ENCODE measurements at regions not wholly inside any gene's neighbourhood (a gene's known extent, or its start where the extent isn't known, plus 50 kb on each side); places are given as distances from the start of the nearest gene placed in this dataset.

GRCh38 chr6:137736048-137736818 is 130.8 kb upstream of the TNFAIP3 start:
- no peaks in the 10 kb centered on the region for H3K27me3 ChIP-seq
- H3K27ac ChIP-seq: no peak overlapping the region
- no peak for TF ChIP-seq CTCF (IDR thresholded peaks at IDR 0.05)
- H3K9me3 ChIP-seq: no peaks in the 10 kb centered on the region
- H3K4me1 ChIP-seq: peaks cover 0 to 18% of the 10 kb centered on the region in 2 donors
- no peak overlapping the region for H3K4me3 ChIP-seq (replicated peaks in 1 of 3)
- peak; percentile 22 to 25 for DNase-seq
- intact Hi-C loops (cut with DNase I): no loop called here
- WGBS, 2 donors: 77 to 87% methylated on average over 6 of the region's 6 CpGs
- no peaks in the 10 kb centered on the region for H3K36me3 ChIP-seq

- H3K27ac ChIP-seq: no peak overlapping the region
- H3K4me1 ChIP-seq: peaks cover 0 to 18% of the 10 kb centered on the region in 2 donors
- H3K27me3 ChIP-seq: no peaks in the 10 kb centered on the region
- 74 to 78% methylated on average over 4 of the region's 4 CpGs for WGBS, 2 donors
- H3K36me3 ChIP-seq: no peaks in the 10 kb centered on the region
- TF ChIP-seq POLR2A (IDR thresholded peaks at IDR 0.05): no peak
- TF ChIP-seq CTCF (IDR thresholded peaks at IDR 0.05): no peak
- no peak overlapping the region for H3K4me3 ChIP-seq (replicated peaks in 1 of 3)
- intact Hi-C loops (cut with DNase I): no loop called here
- no peaks in the 10 kb centered on the region for H3K9me3 ChIP-seq
- DNase-seq: no peak
Measured at GRCh38 chr6:137736911-137737310, 130.1 kb upstream of the TNFAIP3 start.

DNA sequence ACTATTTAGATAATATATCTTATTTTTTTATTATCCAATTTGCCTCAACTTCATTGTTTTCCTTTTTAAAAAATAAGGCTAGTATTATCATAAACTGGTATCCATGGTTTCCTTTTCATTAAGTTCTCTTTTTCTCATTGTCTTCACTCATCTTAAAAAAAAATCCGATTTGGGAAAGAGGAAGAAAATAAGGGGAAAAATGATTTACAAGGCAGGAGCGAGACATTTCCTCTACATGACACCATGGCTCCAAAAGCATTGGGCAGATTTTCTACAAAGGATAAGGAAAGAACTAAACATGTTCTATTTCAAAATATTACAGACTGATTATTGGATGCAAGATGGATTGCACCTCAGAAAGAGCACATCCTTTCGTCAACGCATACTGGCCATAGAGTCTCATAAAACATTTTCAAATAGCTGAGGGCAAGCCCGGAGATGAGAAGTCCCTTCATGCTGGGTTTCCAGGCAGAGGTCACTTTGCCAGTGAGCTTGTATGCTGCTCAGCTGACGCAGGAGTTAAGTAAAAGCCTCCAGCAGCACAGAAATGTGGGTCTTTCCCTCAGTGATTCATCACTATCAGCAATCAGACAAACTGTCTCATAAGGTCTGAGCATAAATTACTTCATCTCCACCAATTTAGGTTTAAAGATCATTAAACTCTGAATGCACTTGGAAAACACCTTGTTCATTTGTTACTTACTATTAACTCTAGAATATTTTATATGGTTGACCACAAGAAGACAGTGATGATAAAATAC is 129.0 kb upstream of the TNFAIP3 start:
- TF ChIP-seq POLR2A (IDR thresholded peaks at IDR 0.05) (no peak), CTCF (IDR thresholded peaks at IDR 0.05) (no peak)
- Histone ChIP-seq H3K9me3 (no peaks in the 10 kb centered on the region), H3K4me1 (peaks cover 0 to 12% of the 10 kb centered on the region in 2 donors), H3K36me3 (no peaks in the 10 kb centered on the region), H3K4me3 (replicated peaks in 1 of 3) (no peak overlapping the region), H3K27ac (no peak overlapping the region), H3K27me3 (no peaks in the 10 kb centered on the region)
- WGBS, 2 donors: 68 to 88% methylated on average over 6 of the region's 6 CpGs
- intact Hi-C loops (cut with DNase I): no loop called here
- DNase-seq: no peak

DNA sequence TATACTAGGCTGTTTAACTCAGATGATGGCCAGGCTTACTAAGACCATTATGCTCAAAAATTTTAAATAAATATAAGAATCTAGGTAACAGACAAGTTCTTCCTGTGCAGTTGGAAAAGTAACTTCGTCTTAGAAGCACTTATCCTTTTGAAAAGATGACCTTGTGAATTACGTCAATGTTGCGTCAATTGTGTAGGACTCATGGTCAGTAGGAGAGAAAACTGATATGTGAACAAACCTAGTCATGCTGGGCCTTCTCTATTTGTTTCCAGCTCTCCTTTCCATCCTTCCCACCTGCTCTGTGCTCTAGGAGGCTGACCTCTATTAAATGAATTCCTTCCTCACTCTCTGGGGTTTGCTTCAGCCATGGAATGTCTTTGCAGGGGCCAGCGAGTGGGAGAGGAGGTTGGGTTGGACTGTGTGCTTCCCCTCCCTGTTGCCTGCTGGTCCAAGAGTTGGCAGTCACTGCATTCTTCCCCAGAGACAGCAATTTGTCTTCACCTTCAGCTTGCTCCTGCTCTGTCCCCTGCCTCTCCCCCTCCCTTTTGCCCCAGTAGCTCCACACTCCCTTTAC is 128.0 kb upstream of the TNFAIP3 start:
- WGBS, 2 donors: 94 to 96% methylated on average over 4 of the region's 4 CpGs
- H3K27me3 ChIP-seq: no peaks in the 10 kb centered on the region
- no peak for DNase-seq
- no peaks in the 10 kb centered on the region for H3K9me3 ChIP-seq
- intact Hi-C loops (cut with DNase I): no loop called here
- TF ChIP-seq CTCF (IDR thresholded peaks at IDR 0.05) (no peak), POLR2A (IDR thresholded peaks at IDR 0.05) (no peak)
- H3K36me3 ChIP-seq: no peaks in the 10 kb centered on the region
- H3K4me1 ChIP-seq: peaks cover 0 to 12% of the 10 kb centered on the region in 2 donors
- no peak overlapping the region for H3K27ac ChIP-seq
- no peak overlapping the region for H3K4me3 ChIP-seq (replicated peaks in 1 of 3)

DNA sequence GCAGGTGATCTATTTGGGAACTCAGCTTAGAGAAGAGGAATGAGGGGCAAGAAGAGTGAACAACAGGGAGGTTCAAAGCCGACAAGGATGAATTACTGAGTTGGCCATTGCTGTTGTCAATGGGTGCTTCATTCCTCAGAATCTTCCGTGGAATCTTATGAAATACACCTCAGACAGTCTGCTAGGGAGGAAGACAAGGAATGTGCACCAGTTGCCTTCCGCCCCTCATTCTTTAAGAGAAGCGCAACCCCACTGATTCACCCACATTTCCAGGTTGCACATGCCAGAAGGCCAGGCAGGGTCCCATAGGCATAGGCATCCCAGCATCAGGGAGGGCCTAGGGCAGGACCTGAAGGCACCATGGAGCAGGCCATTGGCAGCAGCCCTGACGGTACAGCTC is 127.5 kb upstream of the TNFAIP3 start:
- 96 to 98% methylated on average over 5 of the region's 5 CpGs for WGBS, 2 donors
- Histone ChIP-seq H3K9me3 (no peaks in the 10 kb centered on the region), H3K4me1 (peaks cover 0 to 12% of the 10 kb centered on the region in 2 donors), H3K36me3 (no peaks in the 10 kb centered on the region), H3K4me3 (replicated peaks in 1 of 3) (no peak overlapping the region), H3K27me3 (no peaks in the 10 kb centered on the region), H3K27ac (no peak overlapping the region)
- DNase-seq: no peak
- TF ChIP-seq CTCF (IDR thresholded peaks at IDR 0.05) (no peak), POLR2A (IDR thresholded peaks at IDR 0.05) (no peak)
- intact Hi-C loops (cut with DNase I): no loop called here
